Neural crest cell (in vitro differentiated cells): ENCODE measurements at regions not wholly inside any gene's neighbourhood (a gene's known extent, or its start where the extent isn't known, plus 50 kb on each side); places are given as distances from the start of the nearest gene placed in this dataset.

Experiments
- DNase-seq: peaks from one replicate; pipeline ENCODE4 v3.0.0; 2021; ENCODE audit warnings: low read depth, mixed read lengths, low spot score
- H3K27ac Mint-ChIP-seq: one replicate; pipeline ENCODE4 v1.8.0; 2021; ENCODE audit warnings: mild to moderate bottlenecking, mixed read lengths; ENCODE audit not compliant: unreplicated experiment
- H3K27me3 Mint-ChIP-seq: 2 replicates; pipeline ENCODE4 v1.8.0; 2021; ENCODE audit warnings: low read depth, mild to moderate bottlenecking, mixed read lengths
- H3K36me3 Mint-ChIP-seq: 2 replicates; pipeline ENCODE4 v1.8.0; 2021; ENCODE audit warnings: low read depth, mild to moderate bottlenecking, mixed read lengths
- H3K4me1 Mint-ChIP-seq: 2 replicates; pipeline ENCODE4 v1.8.0; 2021; ENCODE audit warnings: mixed read lengths
- H3K4me3 Mint-ChIP-seq: one replicate; pipeline ENCODE4 v1.8.0; 2021; ENCODE audit warnings: mild to moderate bottlenecking, mixed read lengths
- H3K9me3 Mint-ChIP-seq: 2 replicates; pipeline ENCODE4 v1.8.0; 2021; ENCODE audit warnings: mixed read lengths
- CTCF ChIP-seq: fragments of 200-600 bp; sonication (generic); conservative IDR thresholded peaks from 2 replicates; pipeline ENCODE4 v1.5.0; 2021; ENCODE audit warnings: antibody characterized with exemption, mild to moderate bottlenecking

GRCh38 chr4:33386764-33387163 is 2666.6 kb downstream of the PCDH7 start:
- no peaks in the 10 kb centered on the region for H3K4me1 Mint-ChIP-seq
- no peak overlapping the region for H3K27ac Mint-ChIP-seq
- no peaks in the 10 kb centered on the region for H3K27me3 Mint-ChIP-seq
- H3K4me3 Mint-ChIP-seq = no peak overlapping the region
- no peak for DNase-seq
- H3K36me3 Mint-ChIP-seq = no peaks in the 10 kb centered on the region
- TF ChIP-seq CTCF = no peak
- H3K9me3 Mint-ChIP-seq = peaks cover 9% of the 10 kb centered on the region

DNA sequence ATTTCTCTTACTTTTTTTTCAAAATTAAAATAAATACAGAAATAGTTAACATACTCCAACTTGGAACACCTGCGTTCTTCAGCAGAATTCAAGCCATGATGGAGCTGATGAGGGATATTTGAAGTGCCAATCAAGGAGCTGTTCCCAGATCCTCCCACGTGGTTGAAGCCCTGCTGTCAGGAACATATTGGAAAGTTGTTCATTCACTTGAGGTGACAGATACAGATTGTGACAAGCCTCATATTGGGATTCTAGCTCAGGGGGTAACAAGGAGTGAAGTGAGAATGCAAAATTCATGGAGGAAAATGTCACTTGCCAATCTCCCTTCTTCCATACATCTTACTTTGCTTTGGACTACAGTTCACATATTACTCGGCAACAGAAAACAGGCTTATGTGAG is 2670.8 kb downstream of the PCDH7 start:
- no peaks in the 10 kb centered on the region for H3K27me3 Mint-ChIP-seq
- no peak overlapping the region for H3K4me3 Mint-ChIP-seq
- H3K36me3 Mint-ChIP-seq = no peaks in the 10 kb centered on the region
- H3K9me3 Mint-ChIP-seq = no peaks in the 10 kb centered on the region
- DNase-seq = no peak
- TF ChIP-seq CTCF = no peak
- no peaks in the 10 kb centered on the region for H3K4me1 Mint-ChIP-seq
- no peak overlapping the region for H3K27ac Mint-ChIP-seq

DNA sequence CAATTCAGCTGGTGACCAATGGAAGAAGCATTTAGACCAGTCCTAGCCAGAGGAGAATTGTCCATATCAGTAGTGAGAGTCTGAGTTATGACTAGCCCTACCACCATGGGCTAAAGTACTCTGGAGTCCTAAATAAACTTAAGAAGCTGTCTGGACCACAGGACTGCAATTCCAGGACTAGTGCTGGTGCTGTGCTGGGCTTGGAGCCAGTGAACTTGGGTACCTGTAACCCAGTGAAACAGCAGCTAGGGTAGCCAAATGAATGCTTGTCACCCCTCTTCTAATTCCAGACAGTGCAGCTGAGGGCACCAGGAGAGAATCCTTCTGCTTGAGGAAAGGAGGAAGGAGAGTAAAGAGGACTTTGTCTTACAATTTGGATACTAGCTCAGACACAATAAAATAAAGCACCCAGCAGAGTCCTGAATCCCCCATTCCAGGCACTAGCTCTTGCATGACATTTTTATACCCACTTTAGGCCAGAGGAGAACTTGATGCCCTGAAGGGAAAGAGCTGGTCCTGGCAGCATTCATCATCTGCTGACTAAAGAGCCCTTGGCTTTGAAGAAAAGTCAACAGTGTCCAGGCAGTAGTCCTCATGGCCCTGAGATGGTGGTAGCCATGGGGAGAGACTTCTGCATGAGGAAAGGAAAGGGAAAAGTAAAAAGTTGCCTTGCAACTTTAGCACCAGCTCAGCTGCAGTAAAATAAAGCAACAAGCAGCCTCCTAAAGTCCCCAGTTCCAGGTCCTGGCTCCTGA is 2675.7 kb downstream of the PCDH7 start:
- no peak overlapping the region for H3K4me3 Mint-ChIP-seq
- H3K36me3 Mint-ChIP-seq = no peaks in the 10 kb centered on the region
- no peak for TF ChIP-seq CTCF
- peaks cover under 1% of the 10 kb centered on the region for H3K9me3 Mint-ChIP-seq
- H3K27me3 Mint-ChIP-seq = no peaks in the 10 kb centered on the region
- no peak for DNase-seq
- no peaks in the 10 kb centered on the region for H3K4me1 Mint-ChIP-seq
- H3K27ac Mint-ChIP-seq = no peak overlapping the region

- Mint-ChIP-seq H3K4me3 (no peak overlapping the region), H3K27me3 (no peaks in the 10 kb centered on the region), H3K4me1 (no peaks in the 10 kb centered on the region), H3K9me3 (peaks cover 6% of the 10 kb centered on the region), H3K27ac (no peak overlapping the region), H3K36me3 (no peaks in the 10 kb centered on the region)
- TF ChIP-seq CTCF = no peak
- no peak for DNase-seq
Measured at GRCh38 chr4:33400504-33400903, 2680.3 kb downstream of the PCDH7 start.

DNA sequence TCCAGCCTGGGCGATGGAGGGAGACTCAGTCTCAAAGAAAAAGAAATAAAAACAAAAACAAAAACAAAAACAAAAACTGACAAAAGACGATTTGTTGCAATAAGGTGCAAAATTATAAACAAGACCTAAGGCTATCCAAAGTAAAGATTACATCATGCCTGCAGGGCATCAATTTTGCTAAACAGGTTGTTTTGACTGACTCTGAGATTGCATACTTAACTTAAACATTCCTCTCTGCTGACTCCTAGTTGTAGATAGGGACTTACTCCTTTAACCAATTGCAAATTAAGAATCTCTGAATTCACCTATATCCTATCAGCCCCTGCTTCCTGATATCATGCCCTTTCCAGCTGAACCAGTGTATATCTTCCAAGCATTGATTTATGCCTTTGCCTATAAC is 2687.3 kb downstream of the PCDH7 start:
- no peak for TF ChIP-seq CTCF
- H3K4me1 Mint-ChIP-seq = no peaks in the 10 kb centered on the region
- H3K9me3 Mint-ChIP-seq = no peaks in the 10 kb centered on the region
- H3K27me3 Mint-ChIP-seq = no peaks in the 10 kb centered on the region
- no peak for DNase-seq
- no peak overlapping the region for H3K4me3 Mint-ChIP-seq
- H3K36me3 Mint-ChIP-seq = no peaks in the 10 kb centered on the region
- no peak overlapping the region for H3K27ac Mint-ChIP-seq
